Smooth muscle cell (in vitro differentiated cells): ENCODE measurements at regions not wholly inside any gene's neighbourhood (a gene's known extent, or its start where the extent isn't known, plus 50 kb on each side); places are given as distances from the start of the nearest gene placed in this dataset.

ENCODE experiments used
- DNase-seq: peaks from one replicate; lab custom pipeline; 2025; ENCODE audit not compliant: unreplicated experiment; lab: John Stamatoyannopoulos, UW
- H2AFZ ChIP-seq: fragments of 200-600 bp; sonication (generic); 2 replicates; pipeline ENCODE4 v1.6.0; 2016; ENCODE audit warnings: antibody characterized with exemption, low read depth, mild to moderate bottlenecking
- H3F3A ChIP-seq: fragments of 200-600 bp; sonication (generic); 2 replicates; pipeline ENCODE4 v1.6.0; 2017; ENCODE audit warnings: antibody characterized with exemption, low read depth
- H3K27ac ChIP-seq: fragments of 200-600 bp; sonication (generic); 2 replicates; pipeline ENCODE4 v1.5.1; 2016; ENCODE audit warnings: low read depth, mild to moderate bottlenecking
- H3K27me3 ChIP-seq: fragments of 200-600 bp; sonication (generic); 2 replicates; pipeline ENCODE4 v1.6.1; 2016; ENCODE audit warnings: low read depth, mild to moderate bottlenecking
- H3K36me3 ChIP-seq: fragments of 200-600 bp; sonication (generic); 2 replicates; pipeline ENCODE4 v1.5.1; 2016; ENCODE audit warnings: low read depth
- H3K4me1 ChIP-seq: fragments of 200-600 bp; sonication (generic); 2 replicates; pipeline ENCODE4 v1.5.1; 2016; ENCODE audit warnings: low read depth
- H3K4me2 ChIP-seq: fragments of 200-600 bp; sonication (generic); 2 replicates; pipeline ENCODE4 v1.6.0; 2016; ENCODE audit warnings: mild to moderate bottlenecking
- H3K4me3 ChIP-seq: fragments of 200-600 bp; sonication (generic); 2 replicates; pipeline ENCODE4 v1.5.1; 2016; ENCODE audit warnings: mild to moderate bottlenecking
- H3K79me2 ChIP-seq: fragments of 200-600 bp; sonication (generic); 2 replicates; pipeline ENCODE4 v1.6.0; 2016; ENCODE audit warnings: low read depth, mild to moderate bottlenecking
- H3K9ac ChIP-seq: fragments of 200-600 bp; sonication (generic); 2 replicates; pipeline ENCODE4 v1.6.0; 2016; ENCODE audit warnings: low read depth
- H3K9me3 ChIP-seq: fragments of 200-600 bp; sonication (generic); replicated peaks from 2 replicates; pipeline ENCODE4 v1.5.1; 2016; ENCODE audit warnings: low read depth
- H4K20me1 ChIP-seq: fragments of 200-600 bp; sonication (generic); 2 replicates; pipeline ENCODE4 v1.6.0; 2016; ENCODE audit warnings: low read depth
- CTCF ChIP-seq: fragments of 200-600 bp; sonication (generic); IDR thresholded peaks from 2 replicates; pipeline ENCODE4 v1.5.1; 2017; ENCODE audit warnings: borderline replicate concordance, mild to moderate bottlenecking, antibody characterized with exemption; ENCODE audit not compliant: insufficient read depth, poor library complexity, severe bottlenecking
- WGBS: methylation state at CpG from one replicate; pipeline ENCODE4 v1.1.7; 2016; ENCODE audit warnings: low lambda C conversion rate; 5-methylcytosine and 5-hydroxymethylcytosine counted together

- 94% methylated on average over 1 of the region's 1 CpG for WGBS
- H3K4me3 ChIP-seq, result no peak overlapping the region
- no peak overlapping the region for H3K27ac ChIP-seq
- H3K4me2 ChIP-seq, result no peak overlapping the region
- no peaks in the 10 kb centered on the region for H4K20me1 ChIP-seq
- H3K9ac ChIP-seq, result no peak overlapping the region
- DNase-seq, result no peak
- no peaks in the 10 kb centered on the region for H3K27me3 ChIP-seq
- no peaks in the 10 kb centered on the region for H3K36me3 ChIP-seq
- H2AFZ ChIP-seq, result no peak overlapping the region
- H3K79me2 ChIP-seq, result no peaks in the 10 kb centered on the region
- peaks cover 9% of the 10 kb centered on the region for H3K4me1 ChIP-seq
- no peak for TF ChIP-seq CTCF
- no peaks in the 10 kb centered on the region for H3F3A ChIP-seq
- H3K9me3 ChIP-seq, result peaks cover 3% of the 10 kb centered on the region
Measured at GRCh38 chr11:128067780-128068179, 519.6 kb downstream of the ETS1 start.

GRCh38 chr11:128066399-128066798 is 521.0 kb downstream of the ETS1 start:
- H3K79me2 ChIP-seq, result no peaks in the 10 kb centered on the region
- no peak overlapping the region for H2AFZ ChIP-seq
- 90% methylated on average over 1 of the region's 1 CpG for WGBS
- peaks cover 3% of the 10 kb centered on the region for H3K9me3 ChIP-seq
- no peak for DNase-seq
- H3K36me3 ChIP-seq, result no peaks in the 10 kb centered on the region
- no peak overlapping the region for H3K4me3 ChIP-seq
- H3K4me1 ChIP-seq, result peaks cover 7% of the 10 kb centered on the region
- no peak overlapping the region for H3K4me2 ChIP-seq
- H3K27ac ChIP-seq, result no peak overlapping the region
- no peak for TF ChIP-seq CTCF
- H3K9ac ChIP-seq, result no peak overlapping the region
- no peaks in the 10 kb centered on the region for H3F3A ChIP-seq
- H4K20me1 ChIP-seq, result no peaks in the 10 kb centered on the region
- no peaks in the 10 kb centered on the region for H3K27me3 ChIP-seq

GRCh38 chr11:128061281-128061871 is 526.0 kb downstream of the ETS1 start:
- no peak for DNase-seq
- H2AFZ ChIP-seq, result peak overlapping the region; percentile 54
- peaks cover 8% of the 10 kb centered on the region for H3K4me1 ChIP-seq
- H3K9ac ChIP-seq, result no peak overlapping the region
- no peaks in the 10 kb centered on the region for H3K36me3 ChIP-seq
- no peaks in the 10 kb centered on the region for H3K27me3 ChIP-seq
- TF ChIP-seq CTCF, result no peak
- H3K79me2 ChIP-seq, result no peaks in the 10 kb centered on the region
- H3K27ac ChIP-seq, result peak overlapping the region; percentile 75
- H3F3A ChIP-seq, result no peaks in the 10 kb centered on the region
- H4K20me1 ChIP-seq, result no peaks in the 10 kb centered on the region
- H3K4me3 ChIP-seq, result no peak overlapping the region
- H3K9me3 ChIP-seq, result peaks cover 3% of the 10 kb centered on the region
- peak overlapping the region; percentile 53 for H3K4me2 ChIP-seq
- WGBS, result 42% methylated on average over 5 of the region's 5 CpGs

GRCh38 chr11:128058580-128059208 is 528.7 kb downstream of the ETS1 start:
- TF ChIP-seq CTCF, result no peak
- WGBS, result 94% methylated on average over 5 of the region's 5 CpGs
- DNase-seq, result no peak
- Histone ChIP-seq H3K27me3 (no peaks in the 10 kb centered on the region), H3F3A (no peaks in the 10 kb centered on the region), H3K27ac (no peak overlapping the region), H2AFZ (no peak overlapping the region), H3K4me2 (no peak overlapping the region), H3K9me3 (peaks cover under 1% of the 10 kb centered on the region), H3K36me3 (no peaks in the 10 kb centered on the region), H3K9ac (no peak overlapping the region), H3K79me2 (no peaks in the 10 kb centered on the region), H4K20me1 (no peaks in the 10 kb centered on the region), H3K4me3 (no peak overlapping the region), H3K4me1 (peaks cover 13% of the 10 kb centered on the region)
